GM19438 (cell line): ENCODE measurements at regions not wholly inside any gene's neighbourhood (a gene's known extent, or its start where the extent isn't known, plus 50 kb on each side); places are given as distances from the start of the nearest gene placed in this dataset.
"Not testable (repeated sequence)": the region's sequence is repeated elsewhere in the genome, so short reads cannot be mapped to it uniquely, and the experiment has no call there.

Experiments used
- ATAC-seq: cut with Tn5 transposase; IDR thresholded peaks from one replicate; pipeline ENCODE4 v1.9.1; 2021; ENCODE audit warnings: low read depth; ENCODE audit not compliant: unreplicated experiment

DNA sequence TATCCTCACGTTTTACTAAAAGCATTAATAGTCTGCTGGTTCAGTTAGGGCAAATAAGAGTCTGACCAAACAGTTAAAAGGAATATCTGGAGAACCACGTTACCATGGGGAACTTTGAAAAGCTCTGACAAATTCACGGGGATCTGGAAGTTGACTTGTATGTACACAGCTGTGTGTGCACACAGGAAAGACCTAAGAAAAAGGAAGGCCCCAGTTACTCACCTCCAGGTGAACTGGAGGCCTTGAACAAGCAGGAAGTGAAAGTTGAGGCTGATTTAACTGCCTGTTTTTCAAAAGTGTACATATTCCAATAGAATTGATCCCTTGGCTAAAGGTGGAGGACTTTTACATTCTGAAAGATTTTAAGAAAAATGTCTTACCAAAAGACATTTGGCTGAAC is 1891.6 kb upstream of the PCDH20 start:
- no peak for ATAC-seq

- ATAC-seq, result no peak
Measured at GRCh38 chr13:63305641-63306133, 1890.0 kb upstream of the PCDH20 start.

DNA sequence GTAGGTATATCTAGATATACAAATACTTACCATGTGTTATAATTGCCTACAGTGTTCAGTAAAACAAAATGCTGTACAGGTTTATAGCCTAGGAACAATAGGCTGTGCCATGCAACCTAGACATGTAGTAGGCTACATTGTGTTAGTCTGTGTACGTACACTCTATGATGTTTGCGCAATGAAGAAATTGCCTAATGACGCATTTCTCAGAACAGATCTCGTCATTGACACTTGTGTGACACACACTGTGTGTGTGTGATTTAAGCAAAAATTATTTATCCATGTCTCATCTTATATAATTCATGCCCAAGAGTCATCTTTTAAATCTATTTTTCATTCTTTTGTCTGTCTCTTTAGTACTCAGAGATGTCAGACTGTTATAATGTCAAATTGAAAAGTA is 1888.8 kb upstream of the PCDH20 start:
- ATAC-seq, result no peak

DNA sequence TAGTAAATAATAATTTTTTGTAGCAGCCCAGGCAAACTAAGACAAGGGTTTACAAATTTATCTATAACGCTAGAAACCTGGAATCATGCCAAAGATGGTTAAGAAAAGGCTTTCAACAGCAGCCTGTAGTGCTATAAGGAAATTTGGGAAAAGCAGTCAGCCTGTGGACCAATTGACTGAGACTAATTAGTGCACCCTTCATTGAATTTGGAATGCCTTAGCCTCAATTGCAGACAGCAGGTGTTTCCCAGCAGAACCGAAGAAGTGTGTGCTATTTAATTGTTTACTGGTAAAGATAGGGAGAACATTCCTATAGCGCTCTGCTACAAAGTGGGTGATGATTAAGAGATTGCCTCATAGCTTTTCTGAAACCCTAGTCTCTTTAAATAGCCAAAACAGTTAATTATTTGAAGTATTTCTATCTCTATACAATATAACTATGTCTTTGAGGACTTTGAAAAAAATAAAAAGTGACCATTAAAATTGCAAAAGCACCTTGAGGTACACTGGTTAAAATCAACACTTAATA is 1884.3 kb upstream of the PCDH20 start:
- ATAC-seq, result no peak

DNA sequence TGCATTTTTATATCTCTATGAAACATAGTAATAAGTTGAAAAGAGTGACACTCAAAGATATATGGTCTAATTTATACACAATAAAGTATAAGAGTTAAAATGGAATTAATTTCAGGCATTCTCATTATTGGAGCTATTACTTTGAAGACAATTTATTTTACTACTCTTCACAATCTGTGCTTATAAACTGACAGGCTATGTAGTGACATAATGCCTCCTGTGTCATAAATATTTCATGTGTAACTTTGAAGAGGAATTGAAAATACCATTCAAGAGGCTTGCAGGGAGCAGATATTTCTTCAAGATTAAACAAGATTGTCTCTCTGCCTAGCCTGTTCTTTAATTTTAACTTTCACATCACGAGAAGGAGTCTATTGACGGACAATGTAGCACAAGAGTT is 1881.5 kb upstream of the PCDH20 start:
- no peak for ATAC-seq

GRCh38 chr13:63291701-63292100 is 1876.1 kb upstream of the PCDH20 start:
- no peak for ATAC-seq

DNA sequence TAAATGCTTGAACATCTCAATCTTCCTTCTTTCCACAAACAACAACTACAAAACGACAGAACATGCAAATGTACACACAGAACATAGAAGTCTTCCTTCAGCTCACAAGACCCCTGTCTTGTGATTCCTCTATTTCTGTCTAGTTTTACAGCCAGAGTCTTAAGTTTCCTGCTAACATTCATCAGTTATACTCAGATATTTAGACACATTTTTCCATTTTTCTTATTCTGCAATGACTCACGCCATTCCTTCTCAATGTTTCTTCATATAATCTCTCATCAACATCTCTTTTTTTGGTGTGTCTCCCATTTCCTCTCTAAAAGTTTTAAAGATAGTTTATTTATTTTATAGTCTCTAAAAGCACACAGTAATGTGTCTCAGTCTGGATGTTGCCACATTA is 1872.9 kb upstream of the PCDH20 start:
- no peak for ATAC-seq

- ATAC-seq, result no peak
Measured at GRCh38 chr13:63287926-63288325, 1872.3 kb upstream of the PCDH20 start.

DNA sequence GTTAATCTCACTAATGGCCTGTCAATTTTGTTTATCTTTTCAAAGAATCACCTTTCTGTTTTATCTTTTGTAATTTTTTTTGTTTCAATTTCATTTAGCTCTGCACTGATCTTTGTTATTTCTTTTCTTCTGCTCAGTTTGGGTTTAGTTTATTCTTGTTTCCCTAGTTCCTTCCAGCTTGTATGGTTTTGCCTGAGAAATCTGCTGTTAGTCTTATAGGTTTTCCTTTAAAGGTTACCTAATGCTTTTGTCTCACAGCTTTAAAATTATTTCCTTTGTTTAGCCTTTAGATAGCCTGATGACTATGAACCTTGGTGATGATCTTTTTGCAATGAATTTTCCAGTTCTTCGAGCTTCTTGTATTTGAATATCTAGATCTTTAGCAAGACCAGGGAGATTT is 1869.8 kb upstream of the PCDH20 start:
- no peak for ATAC-seq

- no peak for ATAC-seq
Measured at GRCh38 chr13:63279136-63279535, 1863.5 kb upstream of the PCDH20 start.

DNA sequence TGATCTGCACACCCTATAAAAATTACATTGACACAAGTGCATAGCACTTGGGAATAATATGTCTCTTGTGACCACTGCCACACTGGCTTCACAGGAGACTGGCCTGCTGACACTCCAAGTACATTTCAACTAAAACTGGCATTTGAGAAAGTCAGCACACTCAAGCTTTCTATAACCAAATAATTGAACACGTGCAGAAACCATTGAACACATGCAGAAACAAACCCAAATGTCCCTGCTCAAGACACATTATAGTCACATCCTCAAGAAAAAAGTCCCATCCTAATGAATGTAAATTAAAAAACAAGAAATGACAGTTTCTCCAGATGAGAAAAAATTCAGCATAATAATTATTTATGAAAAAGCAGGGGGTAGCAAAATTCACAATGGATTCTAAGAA is 1859.1 kb upstream of the PCDH20 start:
- no peak for ATAC-seq

DNA sequence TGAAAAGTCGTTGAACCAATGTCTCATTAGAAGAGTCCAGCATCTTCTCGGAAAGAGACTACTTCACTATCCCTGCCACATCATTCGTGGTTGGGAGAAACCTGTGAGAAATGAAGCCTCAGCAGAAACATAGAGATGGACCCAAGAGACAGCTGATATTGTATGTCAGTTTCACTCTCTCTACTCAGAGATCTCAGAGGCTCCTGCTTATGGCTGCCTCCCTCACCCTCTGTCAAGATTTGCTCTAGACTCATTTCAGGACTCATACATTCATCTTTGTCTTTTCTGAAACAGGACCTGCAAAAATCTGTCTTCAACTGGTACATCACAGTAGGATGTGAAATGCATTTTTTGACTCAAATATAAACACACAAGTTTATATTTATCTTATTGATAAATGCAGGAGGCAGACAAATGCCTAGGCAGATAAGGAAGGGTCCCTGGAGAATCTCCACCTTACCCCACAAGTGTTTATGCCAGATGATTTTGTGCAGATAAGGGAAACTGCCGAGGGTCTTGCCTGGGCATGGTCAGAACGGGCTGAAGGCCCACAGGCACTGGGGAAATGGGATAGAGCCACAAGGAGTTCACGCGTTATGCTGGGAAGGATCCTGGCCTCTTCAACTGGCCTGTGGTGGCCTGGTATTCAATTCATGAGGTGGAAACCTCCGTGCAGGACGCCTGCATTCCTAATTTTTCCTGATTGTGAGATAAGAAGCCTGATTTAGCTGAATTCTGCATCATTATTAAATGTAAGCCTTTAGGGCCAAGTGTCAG is 1834.0 kb upstream of the PCDH20 start:
- ATAC-seq, result no peak

GRCh38 chr13:63236667-63237396 is 1821.2 kb upstream of the PCDH20 start:
- ATAC-seq, result not testable (repeated sequence)

DNA sequence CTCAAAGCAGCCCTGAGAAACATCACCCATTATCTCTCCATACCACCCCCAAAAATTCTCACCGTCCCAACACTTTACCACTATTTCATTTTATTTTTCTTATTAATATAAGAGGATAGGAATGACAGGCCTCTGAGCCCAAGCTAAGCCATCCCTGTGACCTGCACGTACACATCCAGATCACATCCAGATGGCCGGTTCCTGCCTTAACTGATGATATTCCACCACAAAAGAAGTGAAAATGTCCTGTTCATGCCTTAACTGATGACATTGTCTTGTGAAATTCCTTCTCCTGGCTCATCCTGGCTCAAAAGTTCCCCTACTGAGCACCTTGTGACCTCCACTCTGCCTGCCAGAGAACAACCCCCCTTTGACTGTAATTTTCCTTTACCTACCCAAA is 1802.9 kb upstream of the PCDH20 start:
- not testable (repeated sequence) for ATAC-seq

DNA sequence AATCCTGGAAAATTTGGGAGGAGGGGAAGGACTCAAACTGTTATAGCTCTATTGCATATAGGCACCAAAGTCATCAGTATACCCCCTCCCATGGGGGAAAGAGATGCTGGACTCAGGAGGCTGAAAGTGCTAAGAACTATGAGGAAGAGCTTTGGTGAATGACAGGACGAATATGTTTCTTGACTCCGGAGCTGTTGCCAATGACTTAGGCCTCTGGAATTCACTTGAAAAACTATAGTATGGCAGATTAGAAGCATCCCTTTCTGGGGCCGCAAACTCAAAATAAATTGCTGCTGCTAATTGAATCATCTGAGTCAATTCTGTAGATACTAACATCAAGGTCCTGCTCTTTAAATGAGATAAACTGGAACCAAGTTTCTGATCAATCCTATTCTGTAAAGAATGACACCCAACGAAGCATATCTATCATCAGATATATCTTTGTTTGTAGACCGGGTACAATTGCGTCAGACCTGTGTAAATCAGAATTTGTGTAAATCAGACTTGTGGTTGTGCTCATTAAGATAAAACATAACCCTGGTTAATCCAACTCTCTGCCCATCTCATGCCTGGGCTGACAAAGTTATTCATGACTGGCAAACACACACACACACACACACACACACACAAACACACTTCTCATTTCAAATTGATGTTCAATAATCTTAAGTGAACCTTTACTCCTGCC is 1793.8 kb upstream of the PCDH20 start:
- ATAC-seq, result no peak

- no peak for ATAC-seq
Measured at GRCh38 chr13:63208826-63209225, 1793.2 kb upstream of the PCDH20 start.

DNA sequence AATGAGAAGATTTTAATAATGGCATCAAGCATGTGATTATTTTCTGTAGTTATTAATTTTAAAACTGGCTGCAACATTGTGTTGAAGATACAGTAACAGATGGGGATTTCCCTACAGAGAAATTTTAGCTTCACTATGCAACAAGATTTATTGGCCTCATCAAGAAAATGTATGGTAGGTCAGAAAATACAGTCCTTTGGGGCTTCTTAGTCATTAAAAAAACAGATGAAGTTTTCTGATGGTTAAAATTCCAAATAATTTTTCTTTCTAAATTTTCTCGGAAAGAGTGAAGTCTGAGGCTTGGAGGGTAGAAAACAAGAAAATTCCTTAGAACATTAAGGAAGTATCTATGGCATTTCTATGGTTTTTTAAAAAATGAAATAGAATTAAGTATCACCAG is 1790.8 kb upstream of the PCDH20 start:
- no peak for ATAC-seq

GRCh38 chr13:63201493-63201892 is 1785.8 kb upstream of the PCDH20 start:
- ATAC-seq, result no peak

DNA sequence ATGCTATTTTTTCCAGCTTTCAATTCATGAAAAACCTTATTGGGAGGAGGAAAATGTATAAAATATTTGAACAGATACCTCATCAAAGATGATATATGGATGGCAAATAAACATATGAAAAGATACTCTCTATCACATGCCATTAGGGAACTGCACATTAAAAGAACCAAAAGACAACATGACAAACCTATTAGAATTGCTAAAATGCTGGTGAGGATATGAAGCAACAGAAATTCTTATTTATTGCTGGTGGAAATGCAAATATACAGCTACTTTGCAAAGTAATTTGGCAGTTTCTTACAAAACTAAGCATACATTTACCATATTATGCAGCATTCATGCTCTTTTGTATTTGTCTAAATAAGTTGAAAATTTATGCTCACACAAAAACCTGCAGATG is 1783.9 kb upstream of the PCDH20 start:
- no peak for ATAC-seq

- no peak for ATAC-seq
Measured at GRCh38 chr13:63198071-63198470, 1782.4 kb upstream of the PCDH20 start.

DNA sequence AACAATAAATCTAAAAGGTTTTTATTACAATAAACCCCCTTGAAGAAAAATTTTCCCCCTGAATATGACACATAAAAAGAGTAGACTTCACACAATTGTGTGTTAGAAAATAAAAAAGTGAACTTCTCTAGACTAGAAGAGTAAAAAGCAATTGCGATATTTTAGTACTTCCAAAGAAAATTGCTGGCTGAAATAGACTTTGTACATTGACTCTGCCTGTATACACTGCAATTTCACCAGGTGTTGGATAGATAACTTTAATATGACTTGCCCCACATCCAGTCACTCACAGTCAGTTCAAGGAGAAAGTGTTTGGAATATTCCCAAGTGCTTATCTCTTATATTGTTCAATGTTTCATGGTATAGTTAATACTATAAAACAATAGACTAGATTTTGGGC is 1780.1 kb upstream of the PCDH20 start:
- no peak for ATAC-seq
